ENCODE measurements at regions not wholly inside any gene's neighbourhood (a gene's known extent, or its start where the extent isn't known, plus 50 kb on each side); places are given as distances from the start of the nearest gene placed in this dataset.

GRCh38 chr3:107969994-107970819 lies 120.6 kb downstream of the CD47 start:
- WGBS, 2 experiments (ENCODE audit: low coverage in 1 of 2, low lambda C conversion rate in 2 of 2, missing lambda C conversion rate in 2 of 2): 25 to 29% methylated on average over 9 of the region's 9 CpGs
- H3K9me2 ChIP-seq (ENCODE audit: insufficient read depth): no peaks in the 10 kb centered on the region
- no peaks in the 10 kb centered on the region for H3K79me2 ChIP-seq (ENCODE audit: insufficient read depth)
- no peak overlapping the region for H3K27ac ChIP-seq
- in situ Hi-C loops (cut with MboI): no loop called here
- H3K36me3 ChIP-seq (ENCODE audit: low read depth): no peaks in the 10 kb centered on the region
- no peak overlapping the region for H3K4me3 ChIP-seq
- H2AFZ ChIP-seq: no peak overlapping the region
- no peaks in the 10 kb centered on the region for H3K27me3 ChIP-seq (replicated peaks; ENCODE audit: insufficient read depth)
- no peak overlapping the region for H3K9ac ChIP-seq
- no peaks in the 10 kb centered on the region for H4K20me1 ChIP-seq (ENCODE audit: insufficient read depth)
- no peak for TF ChIP-seq EZH2 (IDR thresholded peaks at IDR 0.05; ENCODE audit: insufficient read depth, poor library complexity, severe bottlenecking)
- TF ChIP-seq EZH2phosphoT487 (IDR thresholded peaks at IDR 0.05; ENCODE audit: insufficient read depth, low read depth): no peak
- H3K4me2 ChIP-seq (ENCODE audit: unreplicated experiment): no peak overlapping the region
- H3K4me1 ChIP-seq (ENCODE audit: insufficient read depth): no peaks in the 10 kb centered on the region
- H3K9me3 ChIP-seq (ENCODE audit: low read depth): no peaks in the 10 kb centered on the region
- H3F3A ChIP-seq (ENCODE audit: insufficient read depth): no peaks in the 10 kb centered on the region; the same call in 1 of the 2 replicates
- peak; percentile 18 for DNase-seq

GRCh38 chr3:107969525-107969924 lies 121.3 kb downstream of the CD47 start:
- Histone ChIP-seq H3K4me1 (ENCODE audit: insufficient read depth) (no peaks in the 10 kb centered on the region), H3K27ac (no peak overlapping the region), H3K9ac (no peak overlapping the region), H3K36me3 (ENCODE audit: low read depth) (no peaks in the 10 kb centered on the region), H3K27me3 (replicated peaks; ENCODE audit: insufficient read depth) (no peaks in the 10 kb centered on the region), H3K9me2 (ENCODE audit: insufficient read depth) (no peaks in the 10 kb centered on the region), H3K4me2 (ENCODE audit: unreplicated experiment) (no peak overlapping the region), H2AFZ (no peak overlapping the region), H4K20me1 (ENCODE audit: insufficient read depth) (no peaks in the 10 kb centered on the region), H3K79me2 (ENCODE audit: insufficient read depth) (no peaks in the 10 kb centered on the region), H3K9me3 (ENCODE audit: low read depth) (no peaks in the 10 kb centered on the region), H3K4me3 (no peak overlapping the region), H3F3A (ENCODE audit: insufficient read depth) (no peaks in the 10 kb centered on the region; the same call in 1 of the 2 replicates)
- WGBS, 2 experiments (ENCODE audit: low coverage in 1 of 2, low lambda C conversion rate in 2 of 2, missing lambda C conversion rate in 2 of 2): 95 to 97% methylated on average over 4 of the region's 4 CpGs
- in situ Hi-C loops (cut with MboI): no loop called here
- no peak for DNase-seq
- TF ChIP-seq EZH2 (IDR thresholded peaks at IDR 0.05; ENCODE audit: insufficient read depth, poor library complexity, severe bottlenecking) (no peak), EZH2phosphoT487 (IDR thresholded peaks at IDR 0.05; ENCODE audit: insufficient read depth, low read depth) (no peak)

- in situ Hi-C loops (cut with MboI): no loop called here
- 72 to 81% methylated on average over 5 of the region's 5 CpGs for WGBS, 2 experiments (ENCODE audit: low coverage in 1 of 2, low lambda C conversion rate in 2 of 2, missing lambda C conversion rate in 2 of 2)
Observed at GRCh38 chr3:107966276-107966675, 124.6 kb downstream of the CD47 start.

GRCh38 chr3:107965136-107965655 lies 125.6 kb downstream of the CD47 start:
- no peaks in the 10 kb centered on the region for H3K36me3 ChIP-seq (ENCODE audit: low read depth)
- no peak for TF ChIP-seq EZH2phosphoT487 (IDR thresholded peaks at IDR 0.05; ENCODE audit: insufficient read depth, low read depth)
- no peak for TF ChIP-seq EZH2 (IDR thresholded peaks at IDR 0.05; ENCODE audit: insufficient read depth, poor library complexity, severe bottlenecking)
- no peak overlapping the region for H3K9ac ChIP-seq
- H3F3A ChIP-seq (ENCODE audit: insufficient read depth): no peaks in the 10 kb centered on the region
- H3K4me3 ChIP-seq: no peak overlapping the region
- H3K27ac ChIP-seq: no peak overlapping the region
- peaks cover 7% of the 10 kb centered on the region for H3K4me1 ChIP-seq (ENCODE audit: insufficient read depth)
- H3K27me3 ChIP-seq (replicated peaks; ENCODE audit: insufficient read depth): no peaks in the 10 kb centered on the region
- DNase-seq: no peak
- no peak overlapping the region for H3K4me2 ChIP-seq (ENCODE audit: unreplicated experiment)
- no peaks in the 10 kb centered on the region for H3K9me2 ChIP-seq (ENCODE audit: insufficient read depth)
- WGBS, 2 experiments (ENCODE audit: low coverage in 1 of 2, low lambda C conversion rate in 2 of 2, missing lambda C conversion rate in 2 of 2): 72 to 80% methylated on average over 5 of the region's 5 CpGs
- H4K20me1 ChIP-seq (ENCODE audit: insufficient read depth): no peaks in the 10 kb centered on the region
- in situ Hi-C loops (cut with MboI): no loop called here
- no peak overlapping the region for H2AFZ ChIP-seq
- no peaks in the 10 kb centered on the region for H3K9me3 ChIP-seq (ENCODE audit: low read depth)
- H3K79me2 ChIP-seq (ENCODE audit: insufficient read depth): no peaks in the 10 kb centered on the region

More at GRCh38 chr3:107966276-107966675, 124.6 kb downstream of the CD47 start:
- Histone ChIP-seq H3K4me2 (ENCODE audit: unreplicated experiment) (no peak overlapping the region), H3K36me3 (ENCODE audit: low read depth) (no peaks in the 10 kb centered on the region), H3K9ac (no peak overlapping the region), H3K4me3 (no peak overlapping the region), H3K9me2 (ENCODE audit: insufficient read depth) (no peaks in the 10 kb centered on the region), H4K20me1 (ENCODE audit: insufficient read depth) (no peaks in the 10 kb centered on the region), H2AFZ (no peak overlapping the region), H3K79me2 (ENCODE audit: insufficient read depth) (no peaks in the 10 kb centered on the region), H3K4me1 (ENCODE audit: insufficient read depth) (peaks cover 7% of the 10 kb centered on the region), H3F3A (ENCODE audit: insufficient read depth) (no peaks in the 10 kb centered on the region), H3K27ac (no peak overlapping the region), H3K27me3 (replicated peaks; ENCODE audit: insufficient read depth) (no peaks in the 10 kb centered on the region), H3K9me3 (ENCODE audit: low read depth) (no peaks in the 10 kb centered on the region)
- no peak for TF ChIP-seq EZH2phosphoT487 (IDR thresholded peaks at IDR 0.05; ENCODE audit: insufficient read depth, low read depth)
- DNase-seq: no peak
